ENCODE measurements at regions not wholly inside any gene's neighbourhood (a gene's known extent, or its start where the extent isn't known, plus 50 kb on each side); places are given as distances from the start of the nearest gene placed in this dataset.
A peak's percentile ranks its signal among the peaks of the same experiment; 100 is the strongest.

DNA sequence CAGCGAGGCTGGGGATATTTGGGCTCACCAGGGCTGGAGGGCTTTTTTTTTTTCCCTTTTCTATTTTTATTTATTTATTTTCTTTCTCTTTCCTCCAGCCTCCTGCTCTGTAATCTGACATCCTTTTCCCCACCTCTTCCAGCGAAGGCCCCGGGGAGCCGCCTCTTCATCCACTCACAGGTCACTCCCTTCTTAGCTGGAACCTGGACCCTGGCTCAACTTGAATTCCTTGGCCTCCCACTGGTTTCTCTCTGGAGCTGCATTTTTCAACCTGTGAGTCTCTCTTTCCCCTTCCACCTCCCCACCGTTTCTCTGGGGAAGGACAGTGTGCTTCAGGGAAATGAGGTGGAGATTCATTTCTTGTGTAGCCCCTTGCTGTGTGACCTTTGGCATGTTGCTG is 82.0 kb downstream of the MRM1 start:
- no peak overlapping the region for H3K14ac ChIP-seq (ENCODE audit: insufficient read length)
- H3K4me3 ChIP-seq (ENCODE audit: extremely low read depth in 1 of 4, insufficient read depth in 2 of 4, low read depth in 3 of 4, low read length in 4 of 4) = no peak overlapping the region
- no peak overlapping the region for H4K5ac ChIP-seq (ENCODE audit: insufficient read length, low read depth, low read length)
- H3K27me3 ChIP-seq (replicated peaks in 1 of 4; ENCODE audit: control insufficient read depth in 3 of 4, extremely low read depth in 1 of 4, insufficient read depth in 3 of 4, low read length in 3 of 4) = no peaks in the 10 kb centered on the region
- no peak overlapping the region for H2BK120ac ChIP-seq (replicated peaks; ENCODE audit: low read depth, low read length)
- H3K56ac ChIP-seq (replicated peaks; ENCODE audit: insufficient read length, low read depth, low read length) = no peak overlapping the region
- no peak overlapping the region for H3K23ac ChIP-seq (ENCODE audit: insufficient read length)
- peak overlapping the region; percentile 81; the same call in 1 of the 2 replicates for H2BK15ac ChIP-seq (ENCODE audit: low read length)
- H2BK5ac ChIP-seq (ENCODE audit: low read depth, low read length) = no peak overlapping the region; the same call in 1 of the 2 replicates
- H3K36me3 ChIP-seq (ENCODE audit: control insufficient read depth in 2 of 4, insufficient read depth in 4 of 4, low read length in 3 of 4) = no peaks in the 10 kb centered on the region
- H4K20me1 ChIP-seq (replicated peaks in 1 of 2; ENCODE audit: control insufficient read depth in 1 of 2, insufficient read depth in 2 of 2, low read length in 2 of 2) = peaks cover 0 to 1% of the 10 kb centered on the region in 2 experiments
- ChIA-PET CTCF (ENCODE audit: partially characterized antibody) (interaction anchor here (0.6 to 3.2 kb wide), 8 partner anchors 11 to 165 kb away, joined by 3 to 15 read pairs (median 4); no protein-coding TSS in a partner anchor), POLR2A (ENCODE audit: partially characterized antibody) (interaction anchor here (0.8 to 1.0 kb wide), 2 partner anchors 10 to 21 kb away, joined by 3 read pairs; no protein-coding TSS in a partner anchor)
- H3K79me2 ChIP-seq (ENCODE audit: control insufficient read depth in 1 of 2, insufficient read depth in 2 of 2, low read length in 2 of 2) = no peaks in the 10 kb centered on the region
- TF ChIP-seq, protein P1, sequence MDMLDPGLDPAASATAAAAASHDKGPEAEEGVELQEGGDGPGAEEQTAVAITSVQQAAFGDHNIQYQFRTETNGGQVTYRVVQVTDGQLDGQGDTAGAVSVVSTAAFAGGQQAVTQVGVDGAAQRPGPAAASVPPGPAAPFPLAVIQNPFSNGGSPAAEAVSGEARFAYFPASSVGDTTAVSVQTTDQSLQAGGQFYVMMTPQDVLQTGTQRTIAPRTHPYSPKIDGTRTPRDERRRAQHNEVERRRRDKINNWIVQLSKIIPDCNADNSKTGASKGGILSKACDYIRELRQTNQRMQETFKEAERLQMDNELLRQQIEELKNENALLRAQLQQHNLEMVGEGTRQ (IDR thresholded peaks at IDR 0.05; ENCODE audit: low read length) = no peak
- no peak for TF ChIP-seq CREB1 (IDR thresholded peaks at IDR 0.05)
- TF ChIP-seq SP2 (IDR thresholded peaks at IDR 0.05; ENCODE audit: low read length) = no peak
- TF ChIP-seq EP300 (IDR thresholded peaks at IDR 0.05; ENCODE audit: borderline replicate concordance in 1 of 2, low read depth in 2 of 2, low read length in 2 of 2) = no peak
- no peak for TF ChIP-seq ZNF274 (IDR thresholded peaks at IDR 0.05; ENCODE audit: borderline replicate concordance, extremely low read depth, low read length)
- TF ChIP-seq TEAD4 (IDR thresholded peaks at IDR 0.05; ENCODE audit: low read depth, low read length) = no peak
- H3K23me2 ChIP-seq (ENCODE audit: low read depth, low read length) = no peaks in the 10 kb centered on the region
- no peak overlapping the region for H2AK5ac ChIP-seq (ENCODE audit: low read depth, low read length)
- no peak overlapping the region for H3K4ac ChIP-seq (replicated peaks; ENCODE audit: insufficient read length, low read depth, low read length)
- FAIRE-seq (no peak), DNase-seq (ENCODE audit: low read depth in 1 of 2, low spot score in 2 of 2) (no peak)
- WGBS, 2 experiments (ENCODE audit: extremely low coverage in 1 of 2, insufficient coverage in 1 of 2, insufficient read length in 1 of 2, insufficient replicate concordance in 2 of 2, low coverage in 1 of 2, low lambda C conversion rate in 2 of 2, missing lambda C conversion rate in 1 of 2) = 78% methylated on average over 5 of the region's 5 CpGs; no CpG with 5 or more reads in 1 of the 2 experiments
- no peak overlapping the region for H3K27ac ChIP-seq (ENCODE audit: low read depth, low read length)
- no peak overlapping the region for H4K91ac ChIP-seq (replicated peaks; ENCODE audit: insufficient read length, low read length)
- no peak overlapping the region for H2AFZ ChIP-seq (ENCODE audit: low read length)
- H3K18ac ChIP-seq (ENCODE audit: extremely low read depth, low read length) = no peak overlapping the region
- no peak overlapping the region for H2BK12ac ChIP-seq (ENCODE audit: low read depth, low read length)
- peaks cover 2 to 28% (median 16%) of the 10 kb centered on the region in 4 experiments for H3K4me1 ChIP-seq (replicated peaks in 1 of 4; ENCODE audit: control insufficient read depth in 3 of 4, insufficient read depth in 4 of 4, low read length in 3 of 4)
- no peak overlapping the region for H2BK20ac ChIP-seq (ENCODE audit: low read length)
- H4K8ac ChIP-seq (ENCODE audit: extremely low read depth, insufficient read depth, low read length) = no peak overlapping the region
- H3K9me3 ChIP-seq (ENCODE audit: insufficient read depth in 2 of 2, low read depth in 1 of 2, low read length in 1 of 2) = no peaks in the 10 kb centered on the region
- no peak overlapping the region for H3K4me2 ChIP-seq (ENCODE audit: insufficient read depth in 1 of 2, low read depth in 2 of 2, low read length in 2 of 2)
- H3K79me1 ChIP-seq (ENCODE audit: low read depth, low read length) = no peaks in the 10 kb centered on the region
- no peak overlapping the region for H3K9ac ChIP-seq (replicated peaks in 1 of 4; ENCODE audit: extremely low read depth in 1 of 4, low read depth in 3 of 4, low read length in 3 of 4)
